Liver (tissue), 8 donors: ENCODE measurements at regions not wholly inside any gene's neighbourhood (a gene's known extent, or its start where the extent isn't known, plus 50 kb on each side); places are given as distances from the start of the nearest gene placed in this dataset.

Experiments used
- DNase-seq: peaks from one replicate; pipeline ENCODE4 v3.0.0-alpha.2; 2017; ENCODE audit warnings: low spot score
- H3K27ac ChIP-seq, 2 donors: one replicate each; pipeline ENCODE4 v1.7.0; 2013; ENCODE audit warnings: inconsistent platforms in 2 of 2, low read length in 2 of 2, control low read depth in 1 of 2, low read depth in 1 of 2, mild to moderate bottlenecking in 1 of 2
- H3K27me3 ChIP-seq, 4 donors: one replicate each; pipeline versions ENCODE4 v1.6.1 to v1.7.0; 2013; ENCODE audit warnings: low read length in 3 of 4, inconsistent platforms in 1 of 4, mild to moderate bottlenecking in 1 of 4, moderate library complexity in 1 of 4; ENCODE audit not compliant: control insufficient read depth in 4 of 4, insufficient read depth in 4 of 4
- H3K36me3 ChIP-seq, 4 donors: one replicate each; pipeline versions ENCODE4 v1.6.1 to v1.7.0; 2013; ENCODE audit warnings: low read length in 3 of 4, mild to moderate bottlenecking in 3 of 4, low read depth in 1 of 4, moderate library complexity in 1 of 4; ENCODE audit not compliant: control insufficient read depth in 4 of 4, insufficient read depth in 3 of 4
- H3K4me1 ChIP-seq, 4 donors: one replicate each; pipeline versions ENCODE4 v1.6.1 to v1.7.0; 2013; ENCODE audit warnings: low read length in 3 of 4, mild to moderate bottlenecking in 3 of 4, moderate library complexity in 1 of 4; ENCODE audit not compliant: control insufficient read depth in 4 of 4, insufficient read depth in 4 of 4
- H3K4me3 ChIP-seq, 3 donors: one replicate each; pipeline versions ENCODE4 v1.6.1 to v1.7.0; 2013; ENCODE audit warnings: low read length in 3 of 3, control low read depth in 1 of 3, low read depth in 1 of 3, mild to moderate bottlenecking in 1 of 3
- H3K9ac ChIP-seq, 2 donors: one replicate each; pipeline ENCODE4 v1.7.0; 2013; ENCODE audit warnings: low read length in 2 of 2, mild to moderate bottlenecking in 2 of 2, moderate library complexity in 2 of 2, control low read depth in 1 of 2, low read depth in 1 of 2
- H3K9me3 ChIP-seq, 4 donors: one replicate each; pipeline versions ENCODE4 v1.6.1 to v1.7.0; 2013; ENCODE audit warnings: low read length in 3 of 4; ENCODE audit not compliant: control insufficient read depth in 4 of 4
- ATF3 ChIP-seq: IDR thresholded peaks from 2 replicates; pipeline ENCODE4 v1.6.1; 2016; ENCODE audit warnings: antibody characterized with exemption
- EGR1 ChIP-seq, 2 donors: IDR thresholded peaks; 2 replicates each; pipeline ENCODE4 v1.6.1; 2016 to 2018; ENCODE audit warnings: antibody characterized with exemption in 2 of 2, low read depth in 2 of 2
- FOXA1 ChIP-seq: IDR thresholded peaks from 2 replicates; pipeline ENCODE4 v1.6.1; 2016; ENCODE audit warnings: antibody characterized with exemption
- FOXA2 ChIP-seq: IDR thresholded peaks from 2 replicates; pipeline ENCODE4 v1.6.1; 2016; ENCODE audit warnings: antibody characterized with exemption
- GABPA ChIP-seq, 2 donors: IDR thresholded peaks in 1 of 2; conservative IDR thresholded peaks in 1 of 2; 2 replicates each; pipeline ENCODE4 v1.6.1; 2016; ENCODE audit warnings: antibody characterized with exemption in 2 of 2, mild to moderate bottlenecking in 1 of 2, moderate library complexity in 1 of 2
- HNF4A ChIP-seq, 2 donors: conservative IDR thresholded peaks; 2 replicates each; pipeline ENCODE4 v1.6.1; 2016; ENCODE audit warnings: antibody characterized with exemption in 2 of 2, mild to moderate bottlenecking in 2 of 2
- HNF4G ChIP-seq: IDR thresholded peaks from 2 replicates; pipeline ENCODE4 v1.6.1; 2016; ENCODE audit warnings: antibody characterized with exemption
- JUND ChIP-seq, 2 donors: IDR thresholded peaks; 2 replicates each; pipeline ENCODE4 v1.6.1; 2016; ENCODE audit warnings: antibody characterized with exemption in 2 of 2
- MAX ChIP-seq: IDR thresholded peaks from 2 replicates; pipeline ENCODE4 v1.6.1; 2016; ENCODE audit warnings: antibody characterized with exemption
- NR2F2 ChIP-seq: IDR thresholded peaks from 2 replicates; pipeline ENCODE4 v1.6.1; 2016; ENCODE audit warnings: antibody characterized with exemption
- RAD21 ChIP-seq, 2 donors: IDR thresholded peaks; 2 replicates each; pipeline ENCODE4 v1.6.1; 2016; ENCODE audit warnings: antibody characterized with exemption in 2 of 2, mild to moderate bottlenecking in 2 of 2
- RXRA ChIP-seq, 2 donors: IDR thresholded peaks; 2 replicates each; pipeline ENCODE4 v1.6.1; 2017 to 2018; ENCODE audit warnings: antibody characterized with exemption in 2 of 2, mild to moderate bottlenecking in 1 of 2
- SP1 ChIP-seq: IDR thresholded peaks from 2 replicates; pipeline ENCODE4 v1.6.1; 2018; ENCODE audit warnings: antibody characterized with exemption, mild to moderate bottlenecking
- TAF1 ChIP-seq: conservative IDR thresholded peaks from 2 replicates; pipeline ENCODE4 v1.6.1; 2016; ENCODE audit warnings: antibody characterized with exemption, mild to moderate bottlenecking
- YY1 ChIP-seq: IDR thresholded peaks from 2 replicates; pipeline ENCODE4 v1.6.1; 2016; ENCODE audit warnings: antibody characterized with exemption, mild to moderate bottlenecking
- ZBTB33 ChIP-seq: IDR thresholded peaks from 2 replicates; pipeline ENCODE4 v1.6.1; 2016; ENCODE audit warnings: antibody characterized with exemption
- WGBS: extraction: QIAGEN DNeasy Blood & Tissue Kit; methylation state at CpG from one replicate; pipeline ENCODE4 v1.1.7; 2013; 5-methylcytosine and 5-hydroxymethylcytosine counted together
- TF ChIP-seq, protein P1 (sequence below): IDR thresholded peaks from 2 replicates; pipeline ENCODE4 v1.6.1; 2016; ENCODE audit warnings: antibody characterized with exemption, mild to moderate bottlenecking
- TF ChIP-seq, protein P2 (sequence below): fragments of 150-350 bp; IDR thresholded peaks from 2 replicates; pipeline ENCODE4 v1.5.1; 2017; ENCODE audit warnings: improper control_type of control experiment, low read depth, low read length; ENCODE audit not compliant: missing input control
- donor health status: healthy.
- donor health status: healthy.
- donor health status: healthy.
- donor health status: healthy.
- donor health status: healthy.

- TF ChIP-seq RXRA (IDR thresholded peaks at IDR 0.05) = no peak
- TF ChIP-seq MAX = no peak
- no peak for TF ChIP-seq NR2F2
- no peak for TF ChIP-seq FOXA2
- no peak for TF ChIP-seq ATF3
- TF ChIP-seq JUND (IDR thresholded peaks at IDR 0.05) = no peak
- no peak for TF ChIP-seq EGR1 (IDR thresholded peaks at IDR 0.05; ENCODE audit: low read depth in 2 of 2)
- no peak for TF ChIP-seq HNF4G
- no peak for TF ChIP-seq SP1
- no peak for TF ChIP-seq YY1
- no peak for TF ChIP-seq TAF1
- TF ChIP-seq FOXA1 = no peak
- TF ChIP-seq ZBTB33 = no peak
- TF ChIP-seq RAD21 (IDR thresholded peaks at IDR 0.05) = no peak
- TF ChIP-seq HNF4A (conservative IDR thresholded peaks at IDR 0.05) = no peak
- TF ChIP-seq GABPA (IDR thresholded peaks at IDR 0.05 in 1 of 2, conservative IDR thresholded peaks at IDR 0.05 in 1 of 2) = no peak
- TF ChIP-seq, protein P1, sequence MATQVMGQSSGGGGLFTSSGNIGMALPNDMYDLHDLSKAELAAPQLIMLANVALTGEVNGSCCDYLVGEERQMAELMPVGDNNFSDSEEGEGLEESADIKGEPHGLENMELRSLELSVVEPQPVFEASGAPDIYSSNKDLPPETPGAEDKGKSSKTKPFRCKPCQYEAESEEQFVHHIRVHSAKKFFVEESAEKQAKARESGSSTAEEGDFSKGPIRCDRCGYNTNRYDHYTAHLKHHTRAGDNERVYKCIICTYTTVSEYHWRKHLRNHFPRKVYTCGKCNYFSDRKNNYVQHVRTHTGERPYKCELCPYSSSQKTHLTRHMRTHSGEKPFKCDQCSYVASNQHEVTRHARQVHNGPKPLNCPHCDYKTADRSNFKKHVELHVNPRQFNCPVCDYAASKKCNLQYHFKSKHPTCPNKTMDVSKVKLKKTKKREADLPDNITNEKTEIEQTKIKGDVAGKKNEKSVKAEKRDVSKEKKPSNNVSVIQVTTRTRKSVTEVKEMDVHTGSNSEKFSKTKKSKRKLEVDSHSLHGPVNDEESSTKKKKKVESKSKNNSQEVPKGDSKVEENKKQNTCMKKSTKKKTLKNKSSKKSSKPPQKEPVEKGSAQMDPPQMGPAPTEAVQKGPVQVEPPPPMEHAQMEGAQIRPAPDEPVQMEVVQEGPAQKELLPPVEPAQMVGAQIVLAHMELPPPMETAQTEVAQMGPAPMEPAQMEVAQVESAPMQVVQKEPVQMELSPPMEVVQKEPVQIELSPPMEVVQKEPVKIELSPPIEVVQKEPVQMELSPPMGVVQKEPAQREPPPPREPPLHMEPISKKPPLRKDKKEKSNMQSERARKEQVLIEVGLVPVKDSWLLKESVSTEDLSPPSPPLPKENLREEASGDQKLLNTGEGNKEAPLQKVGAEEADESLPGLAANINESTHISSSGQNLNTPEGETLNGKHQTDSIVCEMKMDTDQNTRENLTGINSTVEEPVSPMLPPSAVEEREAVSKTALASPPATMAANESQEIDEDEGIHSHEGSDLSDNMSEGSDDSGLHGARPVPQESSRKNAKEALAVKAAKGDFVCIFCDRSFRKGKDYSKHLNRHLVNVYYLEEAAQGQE = no peak
- TF ChIP-seq, protein P2, sequence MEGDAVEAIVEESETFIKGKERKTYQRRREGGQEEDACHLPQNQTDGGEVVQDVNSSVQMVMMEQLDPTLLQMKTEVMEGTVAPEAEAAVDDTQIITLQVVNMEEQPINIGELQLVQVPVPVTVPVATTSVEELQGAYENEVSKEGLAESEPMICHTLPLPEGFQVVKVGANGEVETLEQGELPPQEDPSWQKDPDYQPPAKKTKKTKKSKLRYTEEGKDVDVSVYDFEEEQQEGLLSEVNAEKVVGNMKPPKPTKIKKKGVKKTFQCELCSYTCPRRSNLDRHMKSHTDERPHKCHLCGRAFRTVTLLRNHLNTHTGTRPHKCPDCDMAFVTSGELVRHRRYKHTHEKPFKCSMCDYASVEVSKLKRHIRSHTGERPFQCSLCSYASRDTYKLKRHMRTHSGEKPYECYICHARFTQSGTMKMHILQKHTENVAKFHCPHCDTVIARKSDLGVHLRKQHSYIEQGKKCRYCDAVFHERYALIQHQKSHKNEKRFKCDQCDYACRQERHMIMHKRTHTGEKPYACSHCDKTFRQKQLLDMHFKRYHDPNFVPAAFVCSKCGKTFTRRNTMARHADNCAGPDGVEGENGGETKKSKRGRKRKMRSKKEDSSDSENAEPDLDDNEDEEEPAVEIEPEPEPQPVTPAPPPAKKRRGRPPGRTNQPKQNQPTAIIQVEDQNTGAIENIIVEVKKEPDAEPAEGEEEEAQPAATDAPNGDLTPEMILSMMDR = no peak
- 76% methylated on average over 4 of the region's 4 CpGs for WGBS
- Histone ChIP-seq H3K4me1 (no peaks in the 10 kb centered on the region), H3K9ac (no peak overlapping the region), H3K36me3 (no peaks in the 10 kb centered on the region), H3K27me3 (peaks cover 0 to 6% (median 0%) of the 10 kb centered on the region in 4 donors), H3K27ac (no peak overlapping the region), H3K9me3 (no peaks in the 10 kb centered on the region), H3K4me3 (no peak overlapping the region)
- DNase-seq = no peak
These were observed 351.9 kb upstream of the SMIM21 start for GRCh38 chr18:75779450-75779849.
